NCI-H1417 (cell line): ENCODE measurements at regions not wholly inside any gene's neighbourhood (a gene's known extent, or its start where the extent isn't known, plus 50 kb on each side); places are given as distances from the start of the nearest gene placed in this dataset.
A peak's percentile ranks its signal among the peaks of the same experiment; 100 is the strongest.

Experiments
- DNase-seq, 3 experiments: peaks; one replicate each; lab custom pipeline; 2025; lab: John Stamatoyannopoulos, UW

GRCh38 chr18:33517950-33518349, 60.1 kb upstream of the ASXL3 start:
- no peak for DNase-seq

GRCh38 chr18:33513027-33513426, 65.0 kb upstream of the ASXL3 start:
- no peak for DNase-seq

- DNase-seq: no peak
Observed at GRCh38 chr18:33507019-33507418, 66.5 kb upstream of the CCDC178 start.

GRCh38 chr18:33505798-33506197, 65.3 kb upstream of the CCDC178 start:
- DNase-seq: no peak

GRCh38 chr18:33505297-33505696, 64.8 kb upstream of the CCDC178 start:
- DNase-seq: no peak

- peak; percentile 20 to 83 (median 57) for DNase-seq
Observed at GRCh38 chr18:33495278-33495677, 54.8 kb upstream of the CCDC178 start.
